ENCODE measurements at regions not wholly inside any gene's neighbourhood (a gene's known extent, or its start where the extent isn't known, plus 50 kb on each side); places are given as distances from the start of the nearest gene placed in this dataset.

DNA sequence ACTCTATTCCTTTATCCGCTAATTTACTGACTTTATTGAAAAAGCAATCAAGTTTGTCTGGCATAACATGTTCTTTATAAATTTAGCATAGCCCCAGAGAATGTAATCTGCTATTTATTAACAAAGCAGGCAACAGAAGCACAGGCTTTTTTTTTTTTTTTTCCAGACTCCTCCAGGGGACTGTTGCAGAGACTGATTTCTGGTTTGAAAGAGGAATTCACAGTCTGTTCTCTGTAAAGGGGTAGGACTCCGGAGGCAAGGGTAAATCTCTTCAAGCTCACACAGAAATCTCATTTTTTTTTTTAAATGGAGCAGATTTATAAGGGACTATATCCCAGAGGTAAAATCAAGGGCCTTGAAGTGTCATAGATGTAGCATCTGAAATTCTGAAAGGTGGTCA, 1386.5 kb upstream of the CDH8 start:
- TF ChIP-seq POLR2AphosphoS5 (IDR thresholded peaks at IDR 0.05; ENCODE audit: borderline replicate concordance, low read depth, low read length) (no peak), EZH2 (IDR thresholded peaks at IDR 0.05) (no peak)

Data from SK-N-MC (cell line).